Tibial nerve (tissue), 4 donors: ENCODE measurements at regions not wholly inside any gene's neighbourhood (a gene's known extent, or its start where the extent isn't known, plus 50 kb on each side); places are given as distances from the start of the nearest gene placed in this dataset.
"Not testable (repeated sequence)": the region's sequence is repeated elsewhere in the genome, so short reads cannot be mapped to it uniquely, and the experiment has no call there.

Experiments
- DNase-seq, 2 donors: peaks; one replicate each; pipeline ENCODE4 v3.0.0-alpha.2; 2019; ENCODE audit warnings: low spot score in 2 of 2
- H3K27ac ChIP-seq, 4 donors: fragments of 200-600 bp; sonication (generic) in 3 of 4; one replicate each; pipeline ENCODE4 v1.5.1; 2017 to 2019; ENCODE audit warnings: mild to moderate bottlenecking in 1 of 4
- H3K27me3 ChIP-seq, 2 donors: fragments of 200-600 bp; sonication (generic) in 1 of 2; one replicate each; pipeline versions ENCODE4 v1.5.1 to v1.6.0; 2017 to 2019
- H3K36me3 ChIP-seq, 3 donors: fragments of 200-600 bp; sonication (generic); one replicate each; pipeline ENCODE4 v1.5.1; 2018 to 2019
- H3K4me1 ChIP-seq, 4 donors: fragments of 200-600 bp; sonication (generic) in 3 of 4; one replicate each; pipeline ENCODE4 v1.5.1; 2017 to 2019
- H3K4me3 ChIP-seq, 4 donors: fragments of 200-600 bp; sonication (generic) in 3 of 4; one replicate each; pipeline ENCODE4 v1.5.1; 2017 to 2019; ENCODE audit warnings: mild to moderate bottlenecking in 1 of 4, moderate library complexity in 1 of 4
- H3K9me3 ChIP-seq, 4 donors: fragments of 200-600 bp; sonication (generic) in 3 of 4; one replicate each; pipeline ENCODE4 v1.5.1; 2017 to 2019
- WGBS, 2 donors: methylation state at CpG; one replicate each; pipeline ENCODE4 v1.1.5; 2018; 5-methylcytosine and 5-hydroxymethylcytosine counted together

- H3K27me3 ChIP-seq, H3K27ac ChIP-seq, H3K9me3 ChIP-seq, H3K36me3 ChIP-seq, H3K4me3 ChIP-seq, H3K4me1 ChIP-seq, DNase-seq: not testable (repeated sequence)
- 90 to 94% methylated on average over 8 of the region's 9 CpGs for WGBS, 2 donors
Observed at GRCh38 chr7:73201264-73201663, 107.4 kb downstream of the NSUN5 start.

GRCh38 chr7:73200518-73201099 is 108.0 kb downstream of the NSUN5 start:
- H3K4me1 ChIP-seq = not testable (repeated sequence)
- WGBS, 2 donors = no CpG with 5 or more reads among the region's 9 CpGs

GRCh38 chr7:73193991-73194390 is 108.2 kb upstream of the SPDYE9 start:
- not testable (repeated sequence) for H3K9me3 ChIP-seq, H3K4me3 ChIP-seq, H3K27ac ChIP-seq, DNase-seq, H3K36me3 ChIP-seq, H3K27me3 ChIP-seq, H3K4me1 ChIP-seq
- 93% methylated on average over 6 of the region's 10 CpGs; no CpG with 5 or more reads in 1 of the 2 donors for WGBS, 2 donors

More at GRCh38 chr7:73200518-73201099, 108.0 kb downstream of the NSUN5 start:
- H3K27me3 ChIP-seq, DNase-seq, H3K9me3 ChIP-seq, H3K27ac ChIP-seq, H3K36me3 ChIP-seq, H3K4me3 ChIP-seq: not testable (repeated sequence)

GRCh38 chr7:73190483-73191155 is 104.8 kb upstream of the SPDYE9 start:
- WGBS, 2 donors = no CpG with 5 or more reads among the region's 9 CpGs

GRCh38 chr7:73188287-73188686 is 102.4 kb upstream of the SPDYE9 start:
- no CpG with 5 or more reads among the region's 9 CpGs for WGBS, 2 donors
- not testable (repeated sequence) for H3K27me3 ChIP-seq, H3K4me1 ChIP-seq, H3K36me3 ChIP-seq, H3K4me3 ChIP-seq, H3K9me3 ChIP-seq, H3K27ac ChIP-seq, DNase-seq

More at GRCh38 chr7:73190483-73191155, 104.8 kb upstream of the SPDYE9 start:
- not testable (repeated sequence) for DNase-seq, H3K36me3 ChIP-seq, H3K27ac ChIP-seq, H3K4me3 ChIP-seq, H3K9me3 ChIP-seq, H3K4me1 ChIP-seq, H3K27me3 ChIP-seq

GRCh38 chr7:73186589-73187309 is 100.9 kb upstream of the SPDYE9 start:
- H3K9me3 ChIP-seq, H3K4me3 ChIP-seq, DNase-seq, H3K27ac ChIP-seq, H3K4me1 ChIP-seq, H3K27me3 ChIP-seq, H3K36me3 ChIP-seq: not testable (repeated sequence)
- no CpG with 5 or more reads among the region's 14 CpGs for WGBS, 2 donors

GRCh38 chr7:73176813-73177212 is 91.0 kb upstream of the SPDYE9 start:
- H3K27ac ChIP-seq, H3K4me3 ChIP-seq, H3K27me3 ChIP-seq, H3K4me1 ChIP-seq, H3K9me3 ChIP-seq, H3K36me3 ChIP-seq, DNase-seq: not testable (repeated sequence)
- no CpG with 5 or more reads among the region's 5 CpGs for WGBS, 2 donors

- no CpG with 5 or more reads among the region's 10 CpGs for WGBS, 2 donors
Observed at GRCh38 chr7:73175322-73175721, 89.5 kb upstream of the SPDYE9 start.

GRCh38 chr7:73170902-73171301 is 85.1 kb upstream of the SPDYE9 start:
- H3K4me1 ChIP-seq, H3K4me3 ChIP-seq, H3K27ac ChIP-seq, DNase-seq, H3K9me3 ChIP-seq, H3K27me3 ChIP-seq, H3K36me3 ChIP-seq: not testable (repeated sequence)
- 78 to 80% methylated on average over 6 of the region's 6 CpGs for WGBS, 2 donors

More at GRCh38 chr7:73175322-73175721, 89.5 kb upstream of the SPDYE9 start:
- H3K4me1 ChIP-seq, DNase-seq, H3K9me3 ChIP-seq, H3K27me3 ChIP-seq, H3K4me3 ChIP-seq, H3K27ac ChIP-seq, H3K36me3 ChIP-seq: not testable (repeated sequence)

GRCh38 chr7:73170415-73170814 is 84.6 kb upstream of the SPDYE9 start:
- H3K4me1 ChIP-seq, H3K4me3 ChIP-seq, H3K27me3 ChIP-seq, H3K36me3 ChIP-seq, H3K9me3 ChIP-seq, DNase-seq, H3K27ac ChIP-seq: not testable (repeated sequence)
- WGBS, 2 donors = 97 to 99% methylated on average over 4 of the region's 5 CpGs

GRCh38 chr7:73166152-73166551 is 80.3 kb upstream of the SPDYE9 start:
- not testable (repeated sequence) for H3K4me3 ChIP-seq, H3K9me3 ChIP-seq
- no CpG with 5 or more reads among the region's 5 CpGs for WGBS, 2 donors

GRCh38 chr7:73162680-73163079 is 76.8 kb upstream of the SPDYE9 start:
- DNase-seq = not testable (repeated sequence)

More at GRCh38 chr7:73166152-73166551, 80.3 kb upstream of the SPDYE9 start:
- not testable (repeated sequence) for H3K4me1 ChIP-seq, H3K36me3 ChIP-seq, DNase-seq, H3K27ac ChIP-seq, H3K27me3 ChIP-seq

GRCh38 chr7:73161727-73162126 is 75.9 kb upstream of the SPDYE9 start:
- DNase-seq, H3K9me3 ChIP-seq, H3K27me3 ChIP-seq, H3K4me1 ChIP-seq, H3K27ac ChIP-seq, H3K36me3 ChIP-seq, H3K4me3 ChIP-seq: not testable (repeated sequence)
- no CpG with 5 or more reads among the region's 4 CpGs for WGBS, 2 donors

More at GRCh38 chr7:73162680-73163079, 76.8 kb upstream of the SPDYE9 start:
- H3K4me3 ChIP-seq, H3K27me3 ChIP-seq, H3K36me3 ChIP-seq, H3K9me3 ChIP-seq, H3K4me1 ChIP-seq, H3K27ac ChIP-seq: not testable (repeated sequence)
- WGBS, 2 donors = 25 to 40% methylated on average over 1 to 4 of the region's 7 CpGs
